GM13976 (cell line): ENCODE measurements at regions not wholly inside any gene's neighbourhood (a gene's known extent, or its start where the extent isn't known, plus 50 kb on each side); places are given as distances from the start of the nearest gene placed in this dataset.

Experiments used
- DNase-seq: peaks from one replicate; pipeline ENCODE4 v3.0.0; 2012; ENCODE audit warnings: low spot score
- CTCF ChIP-seq: IDR thresholded peaks from 2 replicates; pipeline ENCODE4 v1.5.1; 2012; ENCODE audit warnings: borderline replicate concordance, mild to moderate bottlenecking; ENCODE audit not compliant: insufficient read depth; ENCODE audit errors: extremely low read depth, missing control alignments, control extremely low read depth
- in situ Hi-C: fragments of 300-500 bp; cut with MboI; formaldehyde crosslinking; loops from one replicate; pipeline ENCODE4 v1.12.0; 2022; ENCODE audit warnings: low sequenced_read_pairs, mixed read lengths, inconsistent platforms; ENCODE audit not compliant: unreplicated experiment

- in situ Hi-C loops = no loop called here
- no peak for TF ChIP-seq CTCF
Observed at GRCh38 chr10:57249615-57250281, 888.7 kb upstream of the ZWINT start.

GRCh38 chr10:57247271-57247670 is 886.2 kb upstream of the ZWINT start:
- no peak for DNase-seq
- TF ChIP-seq CTCF = no peak
- in situ Hi-C loops = no loop called here

More at GRCh38 chr10:57249615-57250281, 888.7 kb upstream of the ZWINT start:
- no peak for DNase-seq

DNA sequence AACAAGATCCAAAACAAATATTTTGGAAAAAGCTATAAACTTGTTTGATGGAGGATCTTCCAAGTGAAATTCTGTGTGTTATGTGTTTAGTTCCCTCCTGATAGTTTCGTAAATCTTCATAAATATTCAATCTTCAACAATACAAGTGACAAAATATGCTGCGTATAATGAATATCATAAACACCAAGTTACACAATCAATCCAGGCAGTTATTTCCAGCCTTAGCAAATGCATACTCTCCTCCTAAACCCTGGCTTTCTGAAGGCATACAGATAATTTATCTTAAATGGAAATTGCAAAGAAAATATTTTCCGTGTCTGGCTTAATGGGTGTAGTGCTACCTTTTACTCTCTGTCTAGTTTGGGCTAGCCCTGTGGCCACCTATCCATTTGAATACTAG is 864.9 kb upstream of the ZWINT start:
- DNase-seq = no peak
- in situ Hi-C loops = no loop called here
- no peak for TF ChIP-seq CTCF

DNA sequence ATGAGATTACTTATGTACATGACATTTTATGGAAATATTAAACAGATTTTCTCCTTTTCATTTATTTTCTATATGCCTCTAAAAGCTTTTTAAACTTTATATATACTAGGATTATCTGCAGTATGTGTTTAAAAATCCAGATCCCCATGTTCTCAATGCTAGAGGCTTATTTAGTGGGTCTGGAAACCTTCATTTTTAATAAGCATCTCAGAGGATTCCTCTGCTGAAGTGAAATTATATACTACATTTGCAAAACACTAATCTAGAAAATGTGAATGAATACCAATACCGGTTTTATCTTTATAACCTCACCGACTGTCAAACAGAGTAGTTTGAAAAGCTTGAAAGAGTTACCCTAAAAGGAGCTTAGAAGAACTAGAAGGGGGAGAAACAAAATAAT is 863.8 kb upstream of the ZWINT start:
- TF ChIP-seq CTCF = no peak
- DNase-seq = no peak
- in situ Hi-C loops = no loop called here

GRCh38 chr10:57222603-57223002 is 861.5 kb upstream of the ZWINT start:
- in situ Hi-C loops = no loop called here
- no peak for TF ChIP-seq CTCF
- no peak for DNase-seq

- in situ Hi-C loops = no loop called here
- no peak for DNase-seq
- TF ChIP-seq CTCF = no peak
Observed at GRCh38 chr10:57222129-57222528, 861.1 kb upstream of the ZWINT start.
